ENCODE measurements at regions not wholly inside any gene's neighbourhood (a gene's known extent, or its start where the extent isn't known, plus 50 kb on each side); places are given as distances from the start of the nearest gene placed in this dataset.

DNA sequence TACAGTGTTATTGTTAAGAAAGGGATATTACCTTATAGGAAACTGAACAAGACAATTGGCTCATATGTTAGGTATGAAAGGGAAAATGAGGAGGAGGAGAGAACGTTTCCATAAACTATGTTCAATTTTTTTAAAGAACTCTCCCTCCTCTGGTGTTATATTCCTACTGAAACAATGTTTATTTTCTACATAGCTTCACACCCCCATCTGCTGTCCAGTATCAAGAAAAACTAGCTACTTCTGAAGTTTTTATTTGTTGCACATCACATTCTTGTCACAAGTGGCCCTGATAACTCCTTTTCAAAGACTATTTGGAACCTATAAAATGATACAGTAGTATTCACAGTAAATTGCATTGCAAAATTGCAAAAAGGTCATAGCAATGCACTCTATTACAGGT, 223.4 kb upstream of the FAM174A start:
- Histone ChIP-seq H3K4me1 (no peaks in the 10 kb centered on the region), H3K36me3 (no peaks in the 10 kb centered on the region), H3K27ac (no peak overlapping the region), H3K27me3 (no peaks in the 10 kb centered on the region), H3K9me3 (peaks cover 0 to 8% of the 10 kb centered on the region in 2 donors), H3K4me3 (no peak overlapping the region)
- DNase-seq (ENCODE audit: low spot score) = no peak
- TF ChIP-seq, protein P1, sequence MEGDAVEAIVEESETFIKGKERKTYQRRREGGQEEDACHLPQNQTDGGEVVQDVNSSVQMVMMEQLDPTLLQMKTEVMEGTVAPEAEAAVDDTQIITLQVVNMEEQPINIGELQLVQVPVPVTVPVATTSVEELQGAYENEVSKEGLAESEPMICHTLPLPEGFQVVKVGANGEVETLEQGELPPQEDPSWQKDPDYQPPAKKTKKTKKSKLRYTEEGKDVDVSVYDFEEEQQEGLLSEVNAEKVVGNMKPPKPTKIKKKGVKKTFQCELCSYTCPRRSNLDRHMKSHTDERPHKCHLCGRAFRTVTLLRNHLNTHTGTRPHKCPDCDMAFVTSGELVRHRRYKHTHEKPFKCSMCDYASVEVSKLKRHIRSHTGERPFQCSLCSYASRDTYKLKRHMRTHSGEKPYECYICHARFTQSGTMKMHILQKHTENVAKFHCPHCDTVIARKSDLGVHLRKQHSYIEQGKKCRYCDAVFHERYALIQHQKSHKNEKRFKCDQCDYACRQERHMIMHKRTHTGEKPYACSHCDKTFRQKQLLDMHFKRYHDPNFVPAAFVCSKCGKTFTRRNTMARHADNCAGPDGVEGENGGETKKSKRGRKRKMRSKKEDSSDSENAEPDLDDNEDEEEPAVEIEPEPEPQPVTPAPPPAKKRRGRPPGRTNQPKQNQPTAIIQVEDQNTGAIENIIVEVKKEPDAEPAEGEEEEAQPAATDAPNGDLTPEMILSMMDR (IDR thresholded peaks at IDR 0.05) = no peak

DNA sequence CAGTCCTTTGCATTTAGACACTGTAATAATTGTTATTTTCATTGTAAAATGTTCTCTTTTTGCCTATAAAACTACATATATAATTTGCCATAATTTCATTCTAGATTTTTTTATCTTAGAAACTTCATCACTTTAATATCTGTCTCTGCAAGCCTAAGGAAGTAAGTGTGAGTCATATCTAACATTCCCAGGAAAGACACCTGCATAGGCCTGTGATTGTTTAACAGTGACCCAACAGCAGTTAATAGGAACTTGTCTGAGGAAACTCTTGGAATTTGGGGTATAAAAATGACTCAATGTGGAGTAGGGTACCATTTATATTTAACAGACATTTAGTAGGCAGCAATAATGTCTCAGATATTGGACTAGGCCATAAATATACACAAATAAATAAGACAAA, 229.2 kb upstream of the FAM174A start:
- Histone ChIP-seq H3K27me3 (no peaks in the 10 kb centered on the region), H3K27ac (no peak overlapping the region), H3K4me1 (no peaks in the 10 kb centered on the region), H3K9me3 (no peaks in the 10 kb centered on the region), H3K36me3 (no peaks in the 10 kb centered on the region), H3K4me3 (no peak overlapping the region)
- TF ChIP-seq, protein P1 (IDR thresholded peaks at IDR 0.05) = no peak
- no peak for DNase-seq (ENCODE audit: low spot score)

DNA sequence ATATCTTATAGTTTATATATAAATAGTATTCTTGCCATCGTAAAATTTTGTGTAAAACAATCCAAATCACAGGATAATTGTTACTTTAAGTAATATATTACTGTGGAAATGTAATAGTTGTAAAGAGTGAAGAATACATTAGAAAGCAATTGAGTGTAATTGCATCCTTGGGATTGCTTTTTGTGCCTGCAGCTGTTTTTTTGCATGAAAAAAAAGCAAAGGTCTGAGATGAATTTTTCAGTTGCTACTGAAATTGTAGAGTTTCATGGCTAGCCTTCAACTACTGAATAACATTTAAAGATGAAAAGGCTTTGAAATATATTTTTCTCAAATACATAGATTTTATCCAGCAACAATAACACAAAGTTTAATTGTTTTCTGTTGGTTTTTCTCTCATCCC, 232.0 kb upstream of the FAM174A start:
- TF ChIP-seq, protein P1 (IDR thresholded peaks at IDR 0.05) = no peak
- Histone ChIP-seq H3K27me3 (no peaks in the 10 kb centered on the region), H3K36me3 (no peaks in the 10 kb centered on the region)

DNA sequence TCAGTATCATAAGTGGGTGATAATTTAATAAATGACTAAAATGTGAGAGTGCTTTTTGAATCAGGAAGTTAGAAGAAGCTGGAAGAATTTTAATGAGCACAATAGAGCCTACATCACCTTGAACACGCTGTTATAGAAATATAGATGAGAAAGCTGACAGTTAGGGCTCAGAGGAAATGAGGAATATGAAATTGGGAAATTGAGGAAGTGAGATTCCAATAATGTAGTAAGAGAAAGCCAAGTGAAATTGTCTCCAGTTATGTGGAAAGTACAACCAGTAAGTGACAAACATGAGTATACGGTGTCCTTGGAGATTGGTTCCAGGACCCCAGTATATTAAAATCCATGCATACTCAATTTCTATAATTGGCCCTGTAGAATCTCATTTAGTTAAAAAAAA, 235.9 kb upstream of the FAM174A start:
- no peak overlapping the region for H3K27ac ChIP-seq
- DNase-seq (ENCODE audit: low spot score) = no peak
- TF ChIP-seq, protein P1 (IDR thresholded peaks at IDR 0.05) = no peak
- H3K4me1 ChIP-seq = no peaks in the 10 kb centered on the region
- no peaks in the 10 kb centered on the region for H3K9me3 ChIP-seq
- H3K27me3 ChIP-seq = no peaks in the 10 kb centered on the region
- no peak overlapping the region for H3K4me3 ChIP-seq
- no peaks in the 10 kb centered on the region for H3K36me3 ChIP-seq

More for the DNA sequence above, 232.0 kb upstream of the FAM174A start:
- H3K27ac ChIP-seq = no peak overlapping the region
- DNase-seq (ENCODE audit: low spot score) = no peak
- H3K4me1 ChIP-seq = no peaks in the 10 kb centered on the region
- H3K9me3 ChIP-seq = no peaks in the 10 kb centered on the region
- H3K4me3 ChIP-seq = no peak overlapping the region

DNA sequence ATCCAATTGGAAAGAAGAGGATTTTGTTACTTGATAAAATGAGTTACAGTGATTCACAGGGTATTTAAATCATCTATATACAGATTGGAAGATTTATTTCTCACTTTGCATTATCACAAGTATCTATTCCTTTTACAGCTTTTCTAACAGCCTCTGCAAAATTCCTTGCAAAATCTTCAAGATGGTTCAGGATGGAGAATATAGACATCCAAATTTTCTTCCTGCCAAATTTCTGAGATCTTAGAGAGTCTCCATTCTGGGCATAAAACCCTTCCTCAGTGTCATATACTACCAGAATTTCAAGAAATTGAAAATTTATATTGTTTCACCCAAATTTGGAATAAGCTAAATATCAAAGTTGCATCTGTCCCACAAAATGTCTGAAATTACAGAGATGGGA, 259.1 kb upstream of the FAM174A start:
- TF ChIP-seq, protein P1 (IDR thresholded peaks at IDR 0.05) = no peak
- no peak for DNase-seq (ENCODE audit: low spot score)
- Histone ChIP-seq H3K27me3 (no peaks in the 10 kb centered on the region), H3K4me3 (no peak overlapping the region), H3K27ac (no peak overlapping the region), H3K9me3 (no peaks in the 10 kb centered on the region), H3K4me1 (no peaks in the 10 kb centered on the region), H3K36me3 (no peaks in the 10 kb centered on the region)

DNA sequence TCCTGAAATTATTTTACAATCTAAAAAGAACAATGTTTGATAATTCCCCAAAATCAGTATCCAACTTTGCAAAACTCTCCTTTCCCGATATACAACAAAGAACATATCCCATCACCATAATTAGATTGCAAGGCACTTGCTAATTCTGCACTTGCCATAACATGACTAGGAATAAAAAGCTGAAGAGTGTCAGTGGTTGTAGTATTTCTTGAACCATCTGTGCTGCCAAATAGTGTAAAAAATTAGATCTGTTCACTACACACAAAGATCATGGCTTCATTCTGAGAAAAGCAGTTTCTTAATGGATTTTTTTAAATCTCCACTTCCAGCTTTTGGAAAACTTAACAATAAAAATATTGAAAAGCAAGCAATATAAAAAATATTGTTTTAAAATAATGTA, 259.5 kb upstream of the FAM174A start:
- H3K4me3 ChIP-seq = no peak overlapping the region
- H3K9me3 ChIP-seq = no peaks in the 10 kb centered on the region
- no peak overlapping the region for H3K27ac ChIP-seq
- TF ChIP-seq, protein P1 (IDR thresholded peaks at IDR 0.05) = no peak
- no peak for DNase-seq (ENCODE audit: low spot score)
- no peaks in the 10 kb centered on the region for H3K4me1 ChIP-seq
- H3K36me3 ChIP-seq = no peaks in the 10 kb centered on the region
- H3K27me3 ChIP-seq = no peaks in the 10 kb centered on the region

All from right atrium auricular region (tissue), 2 donors.